Bronchial epithelial cell (primary cell): ENCODE measurements at regions not wholly inside any gene's neighbourhood (a gene's known extent, or its start where the extent isn't known, plus 50 kb on each side); places are given as distances from the start of the nearest gene placed in this dataset.

ENCODE experiments used
- DNase-seq: peaks from one replicate; pipeline ENCODE4 v3.0.0-alpha.2; 2010; ENCODE audit warnings: low read depth
- FAIRE-seq: peaks from 2 replicates; lab custom pipeline; 2011; peaks lifted over from hg19 to GRCh38; lab: Jason Lieb, UNC
- H3K27me3 ChIP-seq: 2 replicates; pipeline ENCODE4 v1.5.1; 2011; ENCODE audit warnings: low read length; ENCODE audit not compliant: control insufficient read depth, insufficient read depth
- H3K36me3 ChIP-seq: 2 replicates; pipeline ENCODE4 v1.5.1; 2011; ENCODE audit warnings: low read length; ENCODE audit not compliant: control insufficient read depth, insufficient read depth
- H3K4me3 ChIP-seq: 2 replicates; pipeline ENCODE4 v1.5.1; 2011; ENCODE audit warnings: mild to moderate bottlenecking, low read depth, low read length, control low read depth
- TF ChIP-seq, protein P1 (sequence below): IDR thresholded peaks from 2 replicates; pipeline ENCODE4 v1.5.1; 2011; ENCODE audit warnings: mild to moderate bottlenecking, moderate library complexity, low read length, control low read depth, inconsistent platforms; ENCODE audit not compliant: insufficient read depth, severe bottlenecking

DNA sequence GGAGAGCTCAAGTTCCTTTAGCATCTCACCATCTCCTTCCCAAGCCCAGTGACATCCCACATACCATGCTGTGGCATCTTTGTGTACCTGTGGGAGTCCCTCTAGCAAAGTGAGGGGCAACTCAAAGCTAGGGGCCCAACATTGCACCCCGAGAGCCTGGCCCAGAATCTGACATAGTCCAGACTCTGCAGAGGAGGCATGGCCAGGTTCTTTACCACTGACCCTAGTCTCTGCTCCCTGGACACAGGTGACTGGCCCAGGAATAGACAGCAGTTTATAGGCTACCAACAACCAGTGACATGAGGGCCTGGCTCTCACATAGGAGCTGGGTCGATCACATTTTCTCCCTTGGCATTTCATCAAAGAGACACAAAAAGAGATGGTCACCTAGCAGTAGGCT, 444.0 kb upstream of the ZMIZ1 start:
- TF ChIP-seq, protein P1, sequence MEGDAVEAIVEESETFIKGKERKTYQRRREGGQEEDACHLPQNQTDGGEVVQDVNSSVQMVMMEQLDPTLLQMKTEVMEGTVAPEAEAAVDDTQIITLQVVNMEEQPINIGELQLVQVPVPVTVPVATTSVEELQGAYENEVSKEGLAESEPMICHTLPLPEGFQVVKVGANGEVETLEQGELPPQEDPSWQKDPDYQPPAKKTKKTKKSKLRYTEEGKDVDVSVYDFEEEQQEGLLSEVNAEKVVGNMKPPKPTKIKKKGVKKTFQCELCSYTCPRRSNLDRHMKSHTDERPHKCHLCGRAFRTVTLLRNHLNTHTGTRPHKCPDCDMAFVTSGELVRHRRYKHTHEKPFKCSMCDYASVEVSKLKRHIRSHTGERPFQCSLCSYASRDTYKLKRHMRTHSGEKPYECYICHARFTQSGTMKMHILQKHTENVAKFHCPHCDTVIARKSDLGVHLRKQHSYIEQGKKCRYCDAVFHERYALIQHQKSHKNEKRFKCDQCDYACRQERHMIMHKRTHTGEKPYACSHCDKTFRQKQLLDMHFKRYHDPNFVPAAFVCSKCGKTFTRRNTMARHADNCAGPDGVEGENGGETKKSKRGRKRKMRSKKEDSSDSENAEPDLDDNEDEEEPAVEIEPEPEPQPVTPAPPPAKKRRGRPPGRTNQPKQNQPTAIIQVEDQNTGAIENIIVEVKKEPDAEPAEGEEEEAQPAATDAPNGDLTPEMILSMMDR: no peak
- FAIRE-seq: no peak
- Histone ChIP-seq H3K36me3 (no peaks in the 10 kb centered on the region), H3K4me3 (no peak overlapping the region), H3K27me3 (peaks cover 2% of the 10 kb centered on the region)
- no peak for DNase-seq

DNA sequence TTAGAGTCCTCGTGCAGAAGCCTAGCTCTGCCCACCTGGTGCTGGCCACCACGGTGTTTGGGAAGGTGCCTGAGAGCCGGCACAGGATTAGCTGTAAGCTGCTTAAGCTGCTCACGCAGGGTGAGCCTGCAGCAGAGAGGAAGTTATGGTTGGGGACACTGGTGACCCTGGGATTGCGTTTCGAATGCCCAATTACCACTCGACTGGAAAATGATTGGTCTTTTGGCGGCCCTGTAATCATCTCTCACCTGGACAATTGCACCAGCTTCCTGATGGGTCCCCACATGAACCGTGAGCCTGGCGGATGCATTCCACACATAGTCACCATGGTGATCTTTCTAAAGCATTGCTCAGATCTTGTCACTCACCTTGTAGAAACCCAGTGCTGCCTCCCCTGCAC, 442.3 kb upstream of the ZMIZ1 start:
- TF ChIP-seq, protein P1: no peak
- H3K36me3 ChIP-seq: no peaks in the 10 kb centered on the region
- FAIRE-seq (no peak), DNase-seq (no peak)
- peaks cover 2% of the 10 kb centered on the region for H3K27me3 ChIP-seq
- H3K4me3 ChIP-seq: no peak overlapping the region

DNA sequence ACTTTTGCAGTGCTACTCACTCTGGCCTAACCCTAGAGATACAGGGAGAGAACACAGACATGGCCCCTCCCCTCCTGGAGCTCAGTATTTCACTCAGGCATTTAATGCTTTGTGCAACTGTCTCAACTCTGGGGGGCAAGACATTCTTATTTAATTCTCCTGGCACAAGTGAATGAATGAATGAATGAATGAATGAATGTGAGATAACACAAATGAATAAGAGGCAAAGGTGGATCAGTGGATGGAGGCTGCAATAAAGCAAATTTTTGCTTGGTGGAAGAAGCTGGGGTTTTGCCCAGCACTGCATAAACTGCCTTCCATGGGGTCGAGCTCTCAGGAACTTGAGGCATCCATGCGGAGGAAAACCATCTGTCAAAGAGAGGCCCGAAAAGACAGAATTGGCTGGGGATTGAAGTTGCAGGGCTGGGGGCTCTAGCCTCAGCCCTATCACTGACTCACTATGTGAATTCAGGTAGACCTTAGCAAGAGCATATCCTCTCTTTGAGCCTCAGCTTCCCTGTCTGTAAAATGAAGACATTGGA, 441.4 kb upstream of the ZMIZ1 start:
- no peak for FAIRE-seq
- Histone ChIP-seq H3K4me3 (no peak overlapping the region), H3K27me3 (peaks cover 4% of the 10 kb centered on the region), H3K36me3 (no peaks in the 10 kb centered on the region)
- no peak for DNase-seq
- TF ChIP-seq, protein P1: no peak

DNA sequence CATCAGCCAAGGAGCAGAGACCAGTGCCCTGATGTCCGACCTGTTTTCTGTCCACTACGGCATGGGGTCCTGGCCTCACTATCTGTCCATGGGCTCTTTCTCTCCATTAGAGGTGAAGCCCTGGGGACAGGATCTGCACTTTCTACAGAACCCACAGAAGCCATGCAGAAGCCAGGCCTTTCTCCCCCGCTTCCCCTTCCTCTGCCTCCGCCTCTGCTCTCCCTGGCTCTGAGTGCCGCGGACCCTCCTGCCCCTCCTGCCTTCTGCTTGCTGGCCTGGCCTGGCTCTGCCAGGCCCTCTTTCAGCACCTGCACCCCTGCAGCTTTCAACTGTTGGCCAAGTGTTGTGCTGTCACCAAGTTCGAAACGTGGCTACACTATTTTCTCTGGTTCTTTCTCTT, 439.8 kb upstream of the ZMIZ1 start:
- Histone ChIP-seq H3K4me3 (no peak overlapping the region), H3K27me3 (peaks cover 4% of the 10 kb centered on the region), H3K36me3 (no peaks in the 10 kb centered on the region)
- DNase-seq (no peak), FAIRE-seq (no peak)
- TF ChIP-seq, protein P1: no peak

DNA sequence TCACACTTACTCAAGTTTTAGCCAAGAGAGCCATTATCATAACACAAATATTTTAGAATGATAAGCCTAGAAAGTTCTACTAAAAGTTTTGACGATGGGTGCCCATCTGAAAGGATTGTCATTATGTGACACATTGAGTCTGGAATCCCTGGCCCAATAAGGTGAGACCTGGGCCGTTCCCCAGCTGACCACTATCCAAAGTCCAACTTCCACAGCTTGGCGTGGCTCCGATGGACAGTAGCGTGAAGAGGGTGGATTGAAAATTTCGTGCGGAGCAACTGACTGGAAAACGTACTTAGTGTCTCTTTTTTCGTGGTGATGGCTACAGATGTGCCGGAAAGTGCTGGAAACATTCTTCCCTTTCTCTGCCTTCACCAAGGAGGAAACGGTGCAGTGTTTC, 439.0 kb upstream of the ZMIZ1 start:
- Histone ChIP-seq H3K4me3 (no peak overlapping the region), H3K27me3 (peaks cover 4% of the 10 kb centered on the region), H3K36me3 (no peaks in the 10 kb centered on the region)
- FAIRE-seq (no peak), DNase-seq (no peak)
- TF ChIP-seq, protein P1: no peak
